Hepatocyte (in vitro differentiated cells): ENCODE measurements at regions not wholly inside any gene's neighbourhood (a gene's known extent, or its start where the extent isn't known, plus 50 kb on each side); places are given as distances from the start of the nearest gene placed in this dataset.

Source experiments
- CTCF ChIP-seq: fragments of 200-600 bp; sonication (generic); IDR thresholded peaks from 2 replicates; pipeline ENCODE4 v1.5.1; 2016; ENCODE audit warnings: antibody characterized with exemption, mild to moderate bottlenecking; ENCODE audit not compliant: poor library complexity
- EZH2 ChIP-seq: fragments of 200-600 bp; sonication (generic); IDR thresholded peaks from 2 replicates; pipeline ENCODE4 v1.6.1; 2016; ENCODE audit warnings: antibody characterized with exemption, mild to moderate bottlenecking, borderline replicate concordance
- EZH2phosphoT487 ChIP-seq: fragments of 200-600 bp; sonication (generic); IDR thresholded peaks from one replicate; pipeline ENCODE4 v1.6.1; 2018; ENCODE audit warnings: antibody characterized with exemption, mild to moderate bottlenecking, low read depth, moderate library complexity; ENCODE audit not compliant: unreplicated experiment, severe bottlenecking

- no peak for TF ChIP-seq CTCF
- no peak for TF ChIP-seq EZH2
- TF ChIP-seq EZH2phosphoT487 = no peak
These were observed 141.4 kb downstream of the SPP2 start for GRCh38 chr2:234191819-234192407.
